HCT116 (cell line): ENCODE measurements at regions not wholly inside any gene's neighbourhood (a gene's known extent, or its start where the extent isn't known, plus 50 kb on each side); places are given as distances from the start of the nearest gene placed in this dataset.

ENCODE experiments used
- ATAC-seq: fragments of 200-7000 bp; cut with Tn5 transposase; 2 replicates; pipeline ENCODE4 v1.9.1; 2020; ENCODE audit warnings: mild to moderate bottlenecking, moderate library complexity
- BruUV-seq: library from RNA; stranded (reverse); fragments of 400-500 nt; replicated peaks from 2 replicates; lab custom pipeline; 2021; lab: Mats Ljungman, UMichigan
- CTCF ChIA-PET: fragments of 300-600 bp; sonication (Branson Sonifier 250); formaldehyde crosslinking; loops from one replicate; lab custom pipeline; 2021; ENCODE audit warnings: antibody characterized with exemption; lab: Charles Lee
- POLR2A ChIA-PET: fragments of 300-600, 350-600 bp; sonication (Branson Sonifier 250); formaldehyde crosslinking; loops from one replicate; lab custom pipeline; 2021; ENCODE audit warnings: antibody characterized with exemption; lab: Charles Lee
- RAD21 ChIA-PET, 2 experiments: fragments of 300-600 bp; sonication (Branson Sonifier 250); formaldehyde crosslinking; loops; one replicate each; lab custom pipeline; 2023; ENCODE audit warnings: low total read pairs in 2 of 2; ENCODE audit not compliant: uncharacterized antibody in 2 of 2, unreplicated experiment in 2 of 2, low non-redundant PET in 1 of 2; lab: Charles Lee
- DNase-seq: peaks from one replicate; pipeline ENCODE4 v3.0.0-alpha.2; 2010; ENCODE audit warnings: low read depth, low spot score
- H2AFZ ChIP-seq: fragments of 200-600 bp; shearing (Covaris generic), sonication (generic); 2 replicates; pipeline ENCODE4 v1.6.1; 2017; ENCODE audit warnings: low read depth, mixed run types, mixed read lengths, antibody characterized with exemption, low read length; ENCODE audit not compliant: poor library complexity, severe bottlenecking
- H3K27ac ChIP-seq: 2 replicates; pipeline ENCODE4 v1.5.1; 2012; ENCODE audit warnings: low read depth, low read length
- H3K27me3 ChIP-seq: fragments of 200-600 bp; sonication (generic); 2 replicates; pipeline ENCODE4 v1.6.1; 2016; ENCODE audit warnings: mixed run types, low read length, mixed read lengths; ENCODE audit not compliant: insufficient read depth
- H3K36me3 ChIP-seq, 2 experiments: fragments of 200-500 bp in 1 of 2; fragments of 200-600 bp in 1 of 2; sonication (Bioruptor generic) in 1 of 2; sonication (generic) in 1 of 2; 2 replicates each; pipeline versions ENCODE4 v1.5.1 to v1.6.1; 2014 to 2016; ENCODE audit warnings: low read length in 2 of 2, inconsistent platforms in 1 of 2, mixed read lengths in 1 of 2, mixed run types in 1 of 2; ENCODE audit not compliant: insufficient read depth in 2 of 2, control insufficient read depth in 1 of 2
- H3K4me1 ChIP-seq, 2 experiments: fragments of 200-600 bp in 1 of 2; sonication (generic) in 1 of 2; 2 replicates each; pipeline versions ENCODE4 v1.5.1 to v1.6.1; 2012 to 2017; ENCODE audit warnings: low read length in 2 of 2, inconsistent platforms in 1 of 2, mild to moderate bottlenecking in 1 of 2, mixed read lengths in 1 of 2, mixed run types in 1 of 2, moderate library complexity in 1 of 2; ENCODE audit not compliant: insufficient read depth in 2 of 2, control insufficient read depth in 1 of 2
- H3K4me2 ChIP-seq: fragments of 200-600 bp; sonication (generic); 2 replicates; pipeline ENCODE4 v1.6.1; 2017; ENCODE audit warnings: mixed run types, low read length, mixed read lengths
- H3K4me3 ChIP-seq, 2 experiments: fragments of 200-600 bp in 1 of 2; sonication (generic) in 1 of 2; replicated peaks in 1 of 2; 2 replicates each; pipeline ENCODE4 v1.5.1; 2011 to 2016; ENCODE audit warnings: low read length in 2 of 2, control low read depth in 1 of 2, low read depth in 1 of 2, mild to moderate bottlenecking in 1 of 2, mixed read lengths in 1 of 2, mixed run types in 1 of 2
- H3K79me2 ChIP-seq: fragments of 200-600 bp; sonication (generic); 2 replicates; pipeline ENCODE4 v1.6.1; 2017; ENCODE audit warnings: mild to moderate bottlenecking, mixed run types, low read length, moderate library complexity, mixed read lengths; ENCODE audit not compliant: insufficient read depth
- H3K9ac ChIP-seq: fragments of 200-600 bp; sonication (generic); 2 replicates; pipeline ENCODE4 v1.6.1; 2016; ENCODE audit warnings: low read length, mixed read lengths
- H3K9me2 ChIP-seq: fragments of 200-600 bp; sonication (generic), shearing (Covaris generic); 2 replicates; pipeline ENCODE4 v1.6.1; 2017; ENCODE audit warnings: mixed run types, mild to moderate bottlenecking, moderate library complexity; ENCODE audit not compliant: insufficient read depth
- H3K9me3 ChIP-seq, 2 experiments: fragments of 200-500 bp in 1 of 2; fragments of 200-600 bp in 1 of 2; sonication (Bioruptor generic) in 1 of 2; sonication (generic) in 1 of 2; 2 replicates each; pipeline ENCODE4 v1.6.1; 2014 to 2017; ENCODE audit warnings: low read length in 2 of 2, mixed read lengths in 2 of 2, inconsistent platforms in 1 of 2, low read depth in 1 of 2, mild to moderate bottlenecking in 1 of 2, mixed run types in 1 of 2, moderate library complexity in 1 of 2; ENCODE audit not compliant: control insufficient read depth in 1 of 2, insufficient read depth in 1 of 2
- H4K20me1 ChIP-seq: fragments of 200-600 bp; sonication (generic), shearing (Covaris generic); 2 replicates; pipeline ENCODE4 v1.6.1; 2017; ENCODE audit warnings: mixed run types, mild to moderate bottlenecking, moderate library complexity; ENCODE audit not compliant: insufficient read depth
- CBX3 ChIP-seq: IDR thresholded peaks from 2 replicates; pipeline ENCODE4 v1.6.1; 2012; ENCODE audit warnings: low read depth
- ELF1 ChIP-seq: IDR thresholded peaks from 2 replicates; pipeline ENCODE4 v1.6.1; 2012; ENCODE audit warnings: low read depth, borderline replicate concordance
- EZH2 ChIP-seq: fragments of 200-600 bp; sonication (generic); IDR thresholded peaks from 2 replicates; pipeline ENCODE4 v1.6.1; 2017; ENCODE audit warnings: antibody characterized with exemption, mixed run types
- EZH2phosphoT487 ChIP-seq: fragments of 200-600 bp; IDR thresholded peaks from 2 replicates; pipeline ENCODE4 v1.6.1; 2018; ENCODE audit warnings: antibody characterized with exemption, borderline replicate concordance
- FOSL1 ChIP-seq: IDR thresholded peaks from 2 replicates; pipeline ENCODE4 v1.6.1; 2012; ENCODE audit warnings: low read depth
- JUND ChIP-seq: IDR thresholded peaks from 2 replicates; pipeline ENCODE4 v1.6.1; 2012
- MAX ChIP-seq: IDR thresholded peaks from 2 replicates; pipeline ENCODE4 v1.6.1; 2012
- POLR2A ChIP-seq: IDR thresholded peaks from 2 replicates; pipeline ENCODE4 v1.7.0; 2011; ENCODE audit warnings: borderline replicate concordance; ENCODE audit not compliant: insufficient read depth, insufficient read length; ENCODE audit errors: extremely low read depth
- POLR2AphosphoS5 ChIP-seq: IDR thresholded peaks from 2 replicates; pipeline ENCODE4 v1.6.1; 2011; ENCODE audit warnings: mild to moderate bottlenecking, low read depth, low read length, moderate library complexity
- SIN3A ChIP-seq: IDR thresholded peaks from 2 replicates; pipeline ENCODE4 v1.6.1; 2012; ENCODE audit warnings: low read depth
- SRF ChIP-seq: IDR thresholded peaks from 2 replicates; pipeline ENCODE4 v1.6.1; 2012; ENCODE audit warnings: low read depth
- TCF7L2 ChIP-seq: IDR thresholded peaks from 2 replicates; pipeline ENCODE4 v1.7.0; 2011; ENCODE audit warnings: borderline replicate concordance, inconsistent platforms; ENCODE audit not compliant: insufficient read depth, insufficient read length; ENCODE audit errors: extremely low read depth
- YY1 ChIP-seq: IDR thresholded peaks from 2 replicates; pipeline ENCODE4 v1.6.1; 2011; ENCODE audit warnings: low read length, low read depth, moderate library complexity, mild to moderate bottlenecking; ENCODE audit not compliant: insufficient replicate concordance; ENCODE audit errors: extremely low read depth
- intact Hi-C: fragments of 100-400 bp; cut with micrococcal nuclease; formaldehyde crosslinking; loops from 2 replicates; pipeline ENCODE4 v1.10.0; 2022
- TF ChIP-seq, protein P1 (sequence below): IDR thresholded peaks from 2 replicates; pipeline ENCODE4 v1.6.1; 2012; ENCODE audit warnings: low read depth
- TF ChIP-seq, protein P2 (sequence below): IDR thresholded peaks from 2 replicates; pipeline ENCODE4 v1.6.1; 2012

DNA sequence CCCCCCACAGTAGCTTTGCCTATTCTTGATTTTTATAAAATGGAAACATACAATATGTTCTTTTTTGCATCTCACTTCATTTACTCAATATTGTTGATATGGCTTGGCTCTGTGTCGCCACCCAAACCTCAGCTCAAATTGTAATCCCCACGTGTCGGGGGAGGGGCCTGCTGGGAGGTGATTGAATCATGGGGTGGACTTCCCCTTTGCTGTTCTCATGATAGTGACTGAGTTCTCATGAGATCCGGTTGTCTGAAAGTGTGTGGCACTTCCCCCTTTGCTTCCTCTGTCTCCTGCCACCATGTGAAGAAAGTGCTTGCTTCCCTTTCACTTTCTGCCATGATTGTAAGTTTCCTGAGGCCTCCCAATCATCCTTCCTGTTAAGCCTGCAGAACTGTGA lies 431.3 kb downstream of the MN1 start:
- no peak overlapping the region for H2AFZ ChIP-seq
- CTCF ChIA-PET: no interaction called here
- ATAC-seq (no peak), DNase-seq (no peak)
- TF ChIP-seq SIN3A: no peak
- no peak for TF ChIP-seq JUND
- TF ChIP-seq, protein P1, sequence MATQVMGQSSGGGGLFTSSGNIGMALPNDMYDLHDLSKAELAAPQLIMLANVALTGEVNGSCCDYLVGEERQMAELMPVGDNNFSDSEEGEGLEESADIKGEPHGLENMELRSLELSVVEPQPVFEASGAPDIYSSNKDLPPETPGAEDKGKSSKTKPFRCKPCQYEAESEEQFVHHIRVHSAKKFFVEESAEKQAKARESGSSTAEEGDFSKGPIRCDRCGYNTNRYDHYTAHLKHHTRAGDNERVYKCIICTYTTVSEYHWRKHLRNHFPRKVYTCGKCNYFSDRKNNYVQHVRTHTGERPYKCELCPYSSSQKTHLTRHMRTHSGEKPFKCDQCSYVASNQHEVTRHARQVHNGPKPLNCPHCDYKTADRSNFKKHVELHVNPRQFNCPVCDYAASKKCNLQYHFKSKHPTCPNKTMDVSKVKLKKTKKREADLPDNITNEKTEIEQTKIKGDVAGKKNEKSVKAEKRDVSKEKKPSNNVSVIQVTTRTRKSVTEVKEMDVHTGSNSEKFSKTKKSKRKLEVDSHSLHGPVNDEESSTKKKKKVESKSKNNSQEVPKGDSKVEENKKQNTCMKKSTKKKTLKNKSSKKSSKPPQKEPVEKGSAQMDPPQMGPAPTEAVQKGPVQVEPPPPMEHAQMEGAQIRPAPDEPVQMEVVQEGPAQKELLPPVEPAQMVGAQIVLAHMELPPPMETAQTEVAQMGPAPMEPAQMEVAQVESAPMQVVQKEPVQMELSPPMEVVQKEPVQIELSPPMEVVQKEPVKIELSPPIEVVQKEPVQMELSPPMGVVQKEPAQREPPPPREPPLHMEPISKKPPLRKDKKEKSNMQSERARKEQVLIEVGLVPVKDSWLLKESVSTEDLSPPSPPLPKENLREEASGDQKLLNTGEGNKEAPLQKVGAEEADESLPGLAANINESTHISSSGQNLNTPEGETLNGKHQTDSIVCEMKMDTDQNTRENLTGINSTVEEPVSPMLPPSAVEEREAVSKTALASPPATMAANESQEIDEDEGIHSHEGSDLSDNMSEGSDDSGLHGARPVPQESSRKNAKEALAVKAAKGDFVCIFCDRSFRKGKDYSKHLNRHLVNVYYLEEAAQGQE: no peak
- TF ChIP-seq YY1: no peak
- no peak for TF ChIP-seq FOSL1
- no peaks in the 10 kb centered on the region for H3K79me2 ChIP-seq
- H3K4me2 ChIP-seq: no peak overlapping the region
- RAD21 ChIA-PET: no interaction called here
- no peaks in the 10 kb centered on the region for H3K9me3 ChIP-seq
- H3K4me1 ChIP-seq: peaks cover 0 to 5% of the 10 kb centered on the region in 2 experiments; a peak in 1 of 4 replicates
- H3K9me2 ChIP-seq: no peaks in the 10 kb centered on the region
- BruUV-seq: no TSS peak
- H4K20me1 ChIP-seq: no peaks in the 10 kb centered on the region
- no peak overlapping the region for H3K4me3 ChIP-seq
- peaks cover 50% of the 10 kb centered on the region for H3K27me3 ChIP-seq
- no peak overlapping the region for H3K27ac ChIP-seq
- no peaks in the 10 kb centered on the region for H3K36me3 ChIP-seq
- POLR2A ChIA-PET: no interaction called here
- no peak overlapping the region for H3K9ac ChIP-seq
- intact Hi-C loops: no loop called here

DNA sequence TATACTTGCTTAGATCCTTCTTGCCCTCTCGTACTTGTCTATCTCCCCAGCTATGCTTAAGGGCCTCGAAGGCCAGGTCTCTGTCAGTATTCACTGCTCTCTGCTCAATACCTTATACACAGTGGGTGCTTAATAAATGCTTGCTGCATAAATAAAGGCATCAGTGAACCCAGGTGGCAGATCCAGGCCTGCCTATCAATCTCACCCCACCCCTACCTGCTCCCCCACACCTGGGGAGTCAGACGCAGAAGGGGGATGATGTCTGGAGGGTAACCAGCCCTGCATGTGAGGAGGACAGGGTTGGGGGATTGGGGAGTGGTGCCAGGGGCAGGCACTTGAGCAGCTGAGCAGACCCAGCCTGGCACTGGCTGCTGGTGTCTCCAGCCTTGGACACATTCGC lies 430.6 kb downstream of the MN1 start:
- ATAC-seq: no peak
- H3K27me3 ChIP-seq: peaks cover 43% of the 10 kb centered on the region
- H3K36me3 ChIP-seq: no peaks in the 10 kb centered on the region
- no peaks in the 10 kb centered on the region for H3K9me2 ChIP-seq
- H4K20me1 ChIP-seq: no peaks in the 10 kb centered on the region
- no peak overlapping the region for H3K4me3 ChIP-seq
- H2AFZ ChIP-seq: no peak overlapping the region
- H3K9ac ChIP-seq: no peak overlapping the region
- CTCF ChIA-PET: no interaction called here
- H3K27ac ChIP-seq: no peak overlapping the region
- BruUV-seq: no TSS peak
- H3K9me3 ChIP-seq: no peaks in the 10 kb centered on the region
- no peaks in the 10 kb centered on the region for H3K79me2 ChIP-seq
- DNase-seq: no peak
- RAD21 ChIA-PET: no interaction called here
- peaks cover 0 to 5% of the 10 kb centered on the region in 2 experiments; a peak in 1 of 4 replicates for H3K4me1 ChIP-seq
- no peak overlapping the region for H3K4me2 ChIP-seq
- TF ChIP-seq POLR2AphosphoS5: no peak
- no peak for TF ChIP-seq MAX
- TF ChIP-seq FOSL1: no peak
- no peak for TF ChIP-seq EZH2phosphoT487
- no peak for TF ChIP-seq JUND
- no peak for TF ChIP-seq CBX3
- no peak for TF ChIP-seq POLR2A
- no peak for TF ChIP-seq SRF
- TF ChIP-seq, protein P2, sequence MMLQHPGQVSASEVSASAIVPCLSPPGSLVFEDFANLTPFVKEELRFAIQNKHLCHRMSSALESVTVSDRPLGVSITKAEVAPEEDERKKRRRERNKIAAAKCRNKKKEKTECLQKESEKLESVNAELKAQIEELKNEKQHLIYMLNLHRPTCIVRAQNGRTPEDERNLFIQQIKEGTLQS: no peak
- TF ChIP-seq ELF1: no peak
- no peak for TF ChIP-seq EZH2
- TF ChIP-seq SIN3A: no peak
- no peak for TF ChIP-seq TCF7L2
- intact Hi-C loops: no loop called here
- POLR2A ChIA-PET: no interaction called here
